ENCODE measurements at regions not wholly inside any gene's neighbourhood (a gene's known extent, or its start where the extent isn't known, plus 50 kb on each side); places are given as distances from the start of the nearest gene placed in this dataset.
A peak's percentile ranks its signal among the peaks of the same experiment; 100 is the strongest.

DNA sequence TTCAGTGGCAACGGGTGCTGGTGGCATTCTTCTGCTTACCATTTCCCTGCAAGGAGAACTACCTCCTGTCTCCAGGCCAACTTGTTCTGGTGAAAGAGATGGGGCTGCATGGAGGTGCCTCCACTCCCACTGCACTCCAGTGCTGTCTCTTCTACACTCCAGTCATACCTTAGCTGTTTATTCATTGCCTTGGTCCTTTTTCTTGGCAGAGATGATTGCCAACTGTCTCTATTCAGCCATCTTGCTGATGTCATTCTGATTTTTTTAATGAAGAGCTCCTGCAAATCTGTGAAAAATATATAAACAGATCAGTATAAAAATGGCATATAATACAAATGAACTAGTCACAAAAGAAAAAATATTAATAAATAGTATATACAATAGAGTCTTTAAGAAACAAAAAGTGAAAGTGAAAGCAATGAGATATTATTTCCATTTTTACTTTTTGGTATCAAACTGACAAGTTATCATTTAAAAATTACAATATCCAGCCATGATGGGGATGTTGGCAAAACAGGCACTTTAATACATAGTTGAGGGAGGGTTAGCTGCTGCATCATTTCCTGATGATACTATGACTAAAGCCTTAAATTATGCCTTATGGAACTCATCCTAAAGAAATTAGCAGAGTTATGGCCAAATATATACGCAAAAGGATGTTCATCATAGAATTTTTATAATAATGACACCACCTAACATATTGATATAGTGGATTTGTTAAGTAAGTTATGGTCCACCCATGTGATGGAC lies 109.4 kb downstream of the CARTPT start:
- no peak overlapping the region for H3K27ac ChIP-seq (replicated peaks in 1 of 4)
- WGBS: 92% methylated on average over 2 of the region's 2 CpGs
- DNase-seq (ENCODE audit: extremely low spot score): no peak

GRCh38 chr5:71829206-71829605 lies 110.1 kb downstream of the CARTPT start:
- Histone ChIP-seq H3K27ac (replicated peaks in 1 of 4) (peak overlapping the region in 3 of 4 donors; percentile 66 to 75 (median 75)), H3K27me3 (no peaks in the 10 kb centered on the region), H3K36me3 (no peaks in the 10 kb centered on the region), H3K4me3 (no peak overlapping the region), H3K9me3 (peaks cover 0 to 11% (median 6%) of the 10 kb centered on the region in 4 donors), H3K4me1 (peaks cover 18 to 37% (median 32%) of the 10 kb centered on the region in 4 donors)
- intact Hi-C loops (cut with DNase I): no loop called here
- TF ChIP-seq POLR2A (IDR thresholded peaks at IDR 0.05; ENCODE audit: low read depth): no peak
- TF ChIP-seq EP300 (IDR thresholded peaks at IDR 0.05): no peak
- no peak for TF ChIP-seq CTCF (IDR thresholded peaks at IDR 0.05)
- TF ChIP-seq POLR2AphosphoS5 (IDR thresholded peaks at IDR 0.05): no peak
- 78% methylated on average over 5 of the region's 5 CpGs for WGBS
- DNase-seq (ENCODE audit: extremely low spot score): no peak

More for the DNA sequence above, 109.4 kb downstream of the CARTPT start:
- TF ChIP-seq CTCF (IDR thresholded peaks at IDR 0.05): no peak
- TF ChIP-seq POLR2AphosphoS5 (IDR thresholded peaks at IDR 0.05): no peak
- no peak for TF ChIP-seq EP300 (IDR thresholded peaks at IDR 0.05)
- TF ChIP-seq POLR2A (IDR thresholded peaks at IDR 0.05; ENCODE audit: low read depth): no peak
- Histone ChIP-seq H3K27me3 (no peaks in the 10 kb centered on the region), H3K4me1 (peaks cover 18 to 30% (median 27%) of the 10 kb centered on the region in 4 donors), H3K9me3 (peaks cover 0 to 11% (median 6%) of the 10 kb centered on the region in 4 donors), H3K4me3 (no peak overlapping the region), H3K36me3 (no peaks in the 10 kb centered on the region)
- intact Hi-C loops (cut with DNase I): no loop called here

GRCh38 chr5:71830681-71831539 lies 111.8 kb downstream of the CARTPT start:
- Histone ChIP-seq H3K4me1 (peaks cover 18 to 39% (median 38%) of the 10 kb centered on the region in 4 donors), H3K36me3 (no peaks in the 10 kb centered on the region), H3K9me3 (peaks cover 0 to 9% (median 3%) of the 10 kb centered on the region in 4 donors), H3K27ac (replicated peaks in 1 of 4) (peak overlapping the region; percentile 66 to 75 (median 72)), H3K27me3 (no peaks in the 10 kb centered on the region), H3K4me3 (no peak overlapping the region)
- 54% methylated on average over 4 of the region's 4 CpGs for WGBS
- DNase-seq (ENCODE audit: extremely low spot score): no peak
- no peak for TF ChIP-seq CTCF (IDR thresholded peaks at IDR 0.05)
- TF ChIP-seq EP300 (IDR thresholded peaks at IDR 0.05): no peak
- TF ChIP-seq POLR2AphosphoS5 (IDR thresholded peaks at IDR 0.05): peak; percentile 28 to 47
- intact Hi-C loops (cut with DNase I): no loop called here

- WGBS: 89% methylated on average over 4 of the region's 4 CpGs
- H3K4me3 ChIP-seq: no peak overlapping the region
- H3K4me1 ChIP-seq: peaks cover 18 to 49% (median 43%) of the 10 kb centered on the region in 4 donors
- peak overlapping the region in 3 of 4 donors; percentile 22 to 44 (median 44) for H3K27ac ChIP-seq (replicated peaks in 1 of 4)
- no peak for TF ChIP-seq POLR2AphosphoS5 (IDR thresholded peaks at IDR 0.05)
- no peaks in the 10 kb centered on the region for H3K36me3 ChIP-seq
- H3K27me3 ChIP-seq: no peaks in the 10 kb centered on the region
- intact Hi-C loops (cut with DNase I): no loop called here
- no peaks in the 10 kb centered on the region for H3K9me3 ChIP-seq
- no peak for DNase-seq (ENCODE audit: extremely low spot score)
Measured at GRCh38 chr5:71832812-71833715, 114.0 kb downstream of the CARTPT start.

Data from esophagus muscularis mucosa (tissue), 4 donors.